Kidney (tissue), 13 donors: ENCODE measurements at regions not wholly inside any gene's neighbourhood (a gene's known extent, or its start where the extent isn't known, plus 50 kb on each side); places are given as distances from the start of the nearest gene placed in this dataset.
"Not testable (repeated sequence)": the region's sequence is repeated elsewhere in the genome, so short reads cannot be mapped to it uniquely, and the experiment has no call there.

Experiments
- DNase-seq, 5 donors: peaks; one replicate each; pipeline ENCODE4 v3.0.0-alpha.2; 2013 to 2020
- FAIRE-seq: peaks from 2 replicates; lab custom pipeline; 2012; peaks lifted over from hg19 to GRCh38; lab: Jason Lieb, UNC
- H3K27ac ChIP-seq, 2 donors: one replicate each; pipeline ENCODE4 v1.7.0; 2013; ENCODE audit warnings: low read depth in 2 of 2, low read length in 2 of 2, inconsistent platforms in 1 of 2
- H3K27me3 ChIP-seq: one replicate; pipeline ENCODE4 v1.7.1; 2013; ENCODE audit warnings: low read length, inconsistent platforms; ENCODE audit not compliant: control insufficient read depth, insufficient read depth
- H3K36me3 ChIP-seq, 3 donors: one replicate each; pipeline versions ENCODE4 v1.7.0 to v1.7.1; 2013; ENCODE audit warnings: low read length in 3 of 3, control low read depth in 1 of 3, inconsistent platforms in 1 of 3; ENCODE audit not compliant: insufficient read depth in 3 of 3, control insufficient read depth in 2 of 3
- H3K4me1 ChIP-seq, 3 donors: one replicate each; pipeline versions ENCODE4 v1.7.0 to v1.7.1; 2013; ENCODE audit warnings: low read length in 3 of 3, inconsistent platforms in 1 of 3, low read depth in 1 of 3; ENCODE audit not compliant: control insufficient read depth in 2 of 3, insufficient read depth in 2 of 3
- H3K4me3 ChIP-seq, 3 donors: one replicate each; pipeline versions ENCODE4 v1.7.0 to v1.8.1; 2013; ENCODE audit warnings: low read length in 3 of 3, control low read depth in 1 of 3, inconsistent platforms in 1 of 3
- H3K9ac ChIP-seq, 3 donors: one replicate each; pipeline versions ENCODE4 v1.7.0 to v1.7.1; 2013; ENCODE audit warnings: low read length in 3 of 3, control low read depth in 1 of 3, inconsistent platforms in 1 of 3
- H3K9me3 ChIP-seq, 3 donors: one replicate each; pipeline versions ENCODE4 v1.7.0 to v1.7.1; 2013; ENCODE audit warnings: low read length in 3 of 3, control low read depth in 1 of 3, inconsistent platforms in 1 of 3; ENCODE audit not compliant: control insufficient read depth in 2 of 3, insufficient read depth in 1 of 3
- CTCF ChIP-seq: IDR thresholded peaks from 3 replicates; pipeline ENCODE4 v1.5.1; 2012; ENCODE audit warnings: mild to moderate bottlenecking, moderate library complexity, borderline replicate concordance; ENCODE audit not compliant: insufficient read depth; ENCODE audit errors: extremely low read depth
- intact Hi-C: fragments of 100-400 bp; cut with DNase I; formaldehyde crosslinking; loops from one replicate; pipeline ENCODE4 v1.11.1; 2022
- donor health status: control.
- donor health status: control.
- donor health status: control.
- donor health status: control.
- donor health status: control.
- donor health status: DM: yes; HTN: yes; CAD: no.
- donor health status: Normal renal cell carcinoma (clear cell type).

GRCh38 chr10:53379956-53380355 is 607.4 kb upstream of the MBL2 start:
- Histone ChIP-seq H3K27me3 (no peaks in the 10 kb centered on the region), H3K9ac (no peak overlapping the region), H3K27ac (no peak overlapping the region), H3K4me1 (no peaks in the 10 kb centered on the region), H3K36me3 (no peaks in the 10 kb centered on the region), H3K4me3 (no peak overlapping the region), H3K9me3 (no peaks in the 10 kb centered on the region)
- FAIRE-seq (no peak), DNase-seq (no peak)
- no peak for TF ChIP-seq CTCF
- intact Hi-C loops, result no loop called here

- Histone ChIP-seq H3K4me3 (no peak overlapping the region), H3K9ac (no peak overlapping the region), H3K27ac (no peak overlapping the region), H3K9me3 (no peaks in the 10 kb centered on the region), H3K4me1 (no peaks in the 10 kb centered on the region), H3K27me3 (no peaks in the 10 kb centered on the region), H3K36me3 (no peaks in the 10 kb centered on the region)
- FAIRE-seq (no peak), DNase-seq (no peak)
- TF ChIP-seq CTCF, result no peak
- intact Hi-C loops, result no loop called here
Observed at GRCh38 chr10:53370347-53370746, 597.8 kb upstream of the MBL2 start.

- Histone ChIP-seq H3K9me3 (no peaks in the 10 kb centered on the region), H3K27ac (no peak overlapping the region), H3K36me3 (no peaks in the 10 kb centered on the region), H3K9ac (no peak overlapping the region), H3K4me1 (no peaks in the 10 kb centered on the region), H3K4me3 (no peak overlapping the region), H3K27me3 (no peaks in the 10 kb centered on the region)
- intact Hi-C loops, result no loop called here
- no peak for FAIRE-seq
- no peak for TF ChIP-seq CTCF
- no peak for DNase-seq
Observed at GRCh38 chr10:53361936-53362335, 589.4 kb upstream of the MBL2 start.

GRCh38 chr10:53361281-53361680 is 588.7 kb upstream of the MBL2 start:
- Histone ChIP-seq H3K27ac (no peak overlapping the region), H3K9me3 (no peaks in the 10 kb centered on the region), H3K4me1 (no peaks in the 10 kb centered on the region), H3K36me3 (no peaks in the 10 kb centered on the region), H3K27me3 (no peaks in the 10 kb centered on the region), H3K9ac (no peak overlapping the region), H3K4me3 (no peak overlapping the region)
- FAIRE-seq (no peak), DNase-seq (no peak)
- no peak for TF ChIP-seq CTCF
- intact Hi-C loops, result no loop called here

GRCh38 chr10:53358978-53359377 is 586.4 kb upstream of the MBL2 start:
- H3K27me3 ChIP-seq, intact Hi-C loops, DNase-seq, H3K9me3 ChIP-seq, FAIRE-seq, H3K4me3 ChIP-seq, H3K9ac ChIP-seq, H3K4me1 ChIP-seq, H3K36me3 ChIP-seq, H3K27ac ChIP-seq: not testable (repeated sequence)
